Smooth muscle cell (in vitro differentiated cells): ENCODE measurements at regions not wholly inside any gene's neighbourhood (a gene's known extent, or its start where the extent isn't known, plus 50 kb on each side); places are given as distances from the start of the nearest gene placed in this dataset.

Experiments
- DNase-seq: peaks from one replicate; lab custom pipeline; 2025; ENCODE audit not compliant: unreplicated experiment; lab: John Stamatoyannopoulos, UW
- H2AFZ ChIP-seq: fragments of 200-600 bp; sonication (generic); 2 replicates; pipeline ENCODE4 v1.6.0; 2016; ENCODE audit warnings: antibody characterized with exemption, low read depth, mild to moderate bottlenecking
- H3F3A ChIP-seq: fragments of 200-600 bp; sonication (generic); 2 replicates; pipeline ENCODE4 v1.6.0; 2017; ENCODE audit warnings: antibody characterized with exemption, low read depth
- H3K27ac ChIP-seq: fragments of 200-600 bp; sonication (generic); 2 replicates; pipeline ENCODE4 v1.5.1; 2016; ENCODE audit warnings: low read depth, mild to moderate bottlenecking
- H3K27me3 ChIP-seq: fragments of 200-600 bp; sonication (generic); 2 replicates; pipeline ENCODE4 v1.6.1; 2016; ENCODE audit warnings: low read depth, mild to moderate bottlenecking
- H3K36me3 ChIP-seq: fragments of 200-600 bp; sonication (generic); 2 replicates; pipeline ENCODE4 v1.5.1; 2016; ENCODE audit warnings: low read depth
- H3K4me1 ChIP-seq: fragments of 200-600 bp; sonication (generic); 2 replicates; pipeline ENCODE4 v1.5.1; 2016; ENCODE audit warnings: low read depth
- H3K4me2 ChIP-seq: fragments of 200-600 bp; sonication (generic); 2 replicates; pipeline ENCODE4 v1.6.0; 2016; ENCODE audit warnings: mild to moderate bottlenecking
- H3K4me3 ChIP-seq: fragments of 200-600 bp; sonication (generic); 2 replicates; pipeline ENCODE4 v1.5.1; 2016; ENCODE audit warnings: mild to moderate bottlenecking
- H3K79me2 ChIP-seq: fragments of 200-600 bp; sonication (generic); 2 replicates; pipeline ENCODE4 v1.6.0; 2016; ENCODE audit warnings: low read depth, mild to moderate bottlenecking
- H3K9ac ChIP-seq: fragments of 200-600 bp; sonication (generic); 2 replicates; pipeline ENCODE4 v1.6.0; 2016; ENCODE audit warnings: low read depth
- H3K9me3 ChIP-seq: fragments of 200-600 bp; sonication (generic); replicated peaks from 2 replicates; pipeline ENCODE4 v1.5.1; 2016; ENCODE audit warnings: low read depth
- H4K20me1 ChIP-seq: fragments of 200-600 bp; sonication (generic); 2 replicates; pipeline ENCODE4 v1.6.0; 2016; ENCODE audit warnings: low read depth
- WGBS: methylation state at CpG from one replicate; pipeline ENCODE4 v1.1.7; 2016; ENCODE audit warnings: low lambda C conversion rate; 5-methylcytosine and 5-hydroxymethylcytosine counted together
- TF ChIP-seq, protein P1 (sequence below): fragments of 200-600 bp; sonication (generic); IDR thresholded peaks from 2 replicates; pipeline ENCODE4 v1.5.1; 2017; ENCODE audit warnings: borderline replicate concordance, mild to moderate bottlenecking, antibody characterized with exemption; ENCODE audit not compliant: insufficient read depth, poor library complexity, severe bottlenecking

DNA sequence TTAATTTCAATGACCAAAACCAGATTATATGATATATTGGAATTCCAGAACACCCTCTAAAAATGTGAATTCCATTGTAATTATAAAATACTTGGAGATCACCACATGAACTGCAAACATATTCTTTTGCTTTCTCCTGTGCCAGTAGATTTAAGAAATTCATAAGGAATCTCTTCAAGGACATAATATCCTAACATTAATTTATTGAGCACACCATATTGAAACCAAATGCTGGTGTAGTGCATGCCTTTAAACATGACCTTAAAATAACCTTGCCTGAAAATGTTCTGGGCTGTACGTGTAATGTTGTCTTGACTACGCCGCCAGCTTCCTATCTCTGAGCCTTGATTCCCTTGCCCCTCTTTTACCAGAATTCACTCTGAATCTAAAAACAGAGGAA is 205.0 kb upstream of the ACTBL2 start:
- H4K20me1 ChIP-seq, result no peaks in the 10 kb centered on the region
- TF ChIP-seq, protein P1, sequence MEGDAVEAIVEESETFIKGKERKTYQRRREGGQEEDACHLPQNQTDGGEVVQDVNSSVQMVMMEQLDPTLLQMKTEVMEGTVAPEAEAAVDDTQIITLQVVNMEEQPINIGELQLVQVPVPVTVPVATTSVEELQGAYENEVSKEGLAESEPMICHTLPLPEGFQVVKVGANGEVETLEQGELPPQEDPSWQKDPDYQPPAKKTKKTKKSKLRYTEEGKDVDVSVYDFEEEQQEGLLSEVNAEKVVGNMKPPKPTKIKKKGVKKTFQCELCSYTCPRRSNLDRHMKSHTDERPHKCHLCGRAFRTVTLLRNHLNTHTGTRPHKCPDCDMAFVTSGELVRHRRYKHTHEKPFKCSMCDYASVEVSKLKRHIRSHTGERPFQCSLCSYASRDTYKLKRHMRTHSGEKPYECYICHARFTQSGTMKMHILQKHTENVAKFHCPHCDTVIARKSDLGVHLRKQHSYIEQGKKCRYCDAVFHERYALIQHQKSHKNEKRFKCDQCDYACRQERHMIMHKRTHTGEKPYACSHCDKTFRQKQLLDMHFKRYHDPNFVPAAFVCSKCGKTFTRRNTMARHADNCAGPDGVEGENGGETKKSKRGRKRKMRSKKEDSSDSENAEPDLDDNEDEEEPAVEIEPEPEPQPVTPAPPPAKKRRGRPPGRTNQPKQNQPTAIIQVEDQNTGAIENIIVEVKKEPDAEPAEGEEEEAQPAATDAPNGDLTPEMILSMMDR, result no peak
- H2AFZ ChIP-seq, result peak overlapping the region; percentile 30
- peaks cover 11% of the 10 kb centered on the region for H3K4me1 ChIP-seq
- H3K9me3 ChIP-seq, result no peaks in the 10 kb centered on the region
- H3K36me3 ChIP-seq, result no peaks in the 10 kb centered on the region
- H3K4me2 ChIP-seq, result no peak overlapping the region
- H3K79me2 ChIP-seq, result no peaks in the 10 kb centered on the region
- peaks cover 11% of the 10 kb centered on the region for H3F3A ChIP-seq
- no peak overlapping the region for H3K27ac ChIP-seq
- H3K27me3 ChIP-seq, result no peaks in the 10 kb centered on the region
- DNase-seq, result no peak
- H3K4me3 ChIP-seq, result no peak overlapping the region
- 92% methylated on average over 3 of the region's 3 CpGs for WGBS
- H3K9ac ChIP-seq, result no peak overlapping the region

DNA sequence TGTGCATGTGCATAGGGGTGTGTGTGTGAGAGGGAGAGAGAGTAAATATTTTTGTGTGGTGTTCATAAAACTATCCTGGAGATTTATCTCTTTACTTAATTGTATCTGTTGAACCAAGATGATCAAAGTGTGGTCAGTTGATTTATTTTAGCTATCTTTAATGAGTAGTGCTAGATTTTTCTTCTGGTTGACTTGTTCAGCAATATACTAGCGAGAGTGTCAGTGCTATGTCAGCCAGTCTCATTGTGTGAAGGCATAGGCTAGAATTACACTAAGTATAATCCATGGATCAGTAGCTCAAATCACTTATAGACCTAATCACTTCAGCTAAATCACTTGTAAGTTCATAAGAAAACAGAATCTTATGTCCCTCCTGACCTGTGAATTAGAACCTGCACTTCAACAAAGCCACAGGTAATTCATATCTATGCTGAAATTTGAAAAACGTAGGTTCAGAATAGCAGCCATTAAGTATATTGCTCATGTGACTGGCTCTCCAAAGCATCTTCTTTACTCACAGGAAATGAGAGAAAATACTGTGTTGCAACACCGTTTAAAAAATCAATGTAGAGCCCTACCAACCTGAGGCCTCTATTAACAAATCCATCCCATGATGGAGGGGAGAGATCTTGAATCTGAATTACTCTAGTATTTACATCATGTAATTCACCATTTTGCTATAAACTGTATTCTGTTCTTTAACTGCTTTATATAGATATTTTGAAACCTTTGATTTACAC is 203.1 kb upstream of the ACTBL2 start:
- TF ChIP-seq, protein P1, result no peak
- Histone ChIP-seq H4K20me1 (no peaks in the 10 kb centered on the region), H3K4me1 (peaks cover 3% of the 10 kb centered on the region), H3K9ac (no peak overlapping the region), H2AFZ (no peak overlapping the region), H3K4me3 (no peak overlapping the region), H3K79me2 (no peaks in the 10 kb centered on the region), H3K27ac (no peak overlapping the region), H3K27me3 (no peaks in the 10 kb centered on the region), H3K4me2 (no peak overlapping the region), H3F3A (no peaks in the 10 kb centered on the region), H3K36me3 (no peaks in the 10 kb centered on the region), H3K9me3 (no peaks in the 10 kb centered on the region)
- no peak for DNase-seq
- 88% methylated on average over 3 of the region's 3 CpGs for WGBS

DNA sequence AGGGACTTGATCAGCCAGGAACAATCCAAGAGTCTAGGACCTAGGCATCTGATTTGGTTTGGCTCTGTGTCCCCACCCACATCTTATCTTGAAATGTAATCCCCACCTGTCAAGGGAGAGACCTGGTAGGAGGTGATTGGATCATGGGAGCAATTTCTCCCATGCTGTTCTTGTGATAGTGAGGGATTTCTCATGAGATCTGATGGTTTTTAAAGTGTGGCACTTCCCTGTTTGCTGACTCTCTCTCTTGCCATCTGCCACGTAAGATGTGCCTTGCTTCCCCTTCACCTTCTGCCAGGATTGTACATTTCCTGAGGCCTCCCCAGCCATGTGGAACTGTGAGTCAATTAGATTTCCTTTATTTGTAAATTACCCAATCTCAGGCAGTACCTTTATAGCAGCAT is 201.7 kb upstream of the ACTBL2 start:
- no peak overlapping the region for H3K4me2 ChIP-seq
- no peak overlapping the region for H3K4me3 ChIP-seq
- H4K20me1 ChIP-seq, result no peaks in the 10 kb centered on the region
- no peak overlapping the region for H3K27ac ChIP-seq
- DNase-seq, result no peak
- no peaks in the 10 kb centered on the region for H3K27me3 ChIP-seq
- no peaks in the 10 kb centered on the region for H3K9me3 ChIP-seq
- no peaks in the 10 kb centered on the region for H3K79me2 ChIP-seq
- H3K9ac ChIP-seq, result no peak overlapping the region
- H3K4me1 ChIP-seq, result no peaks in the 10 kb centered on the region
- 100% methylated on average over 1 of the region's 1 CpG for WGBS
- no peaks in the 10 kb centered on the region for H3K36me3 ChIP-seq
- no peak overlapping the region for H2AFZ ChIP-seq
- H3F3A ChIP-seq, result no peaks in the 10 kb centered on the region
- TF ChIP-seq, protein P1, result no peak

DNA sequence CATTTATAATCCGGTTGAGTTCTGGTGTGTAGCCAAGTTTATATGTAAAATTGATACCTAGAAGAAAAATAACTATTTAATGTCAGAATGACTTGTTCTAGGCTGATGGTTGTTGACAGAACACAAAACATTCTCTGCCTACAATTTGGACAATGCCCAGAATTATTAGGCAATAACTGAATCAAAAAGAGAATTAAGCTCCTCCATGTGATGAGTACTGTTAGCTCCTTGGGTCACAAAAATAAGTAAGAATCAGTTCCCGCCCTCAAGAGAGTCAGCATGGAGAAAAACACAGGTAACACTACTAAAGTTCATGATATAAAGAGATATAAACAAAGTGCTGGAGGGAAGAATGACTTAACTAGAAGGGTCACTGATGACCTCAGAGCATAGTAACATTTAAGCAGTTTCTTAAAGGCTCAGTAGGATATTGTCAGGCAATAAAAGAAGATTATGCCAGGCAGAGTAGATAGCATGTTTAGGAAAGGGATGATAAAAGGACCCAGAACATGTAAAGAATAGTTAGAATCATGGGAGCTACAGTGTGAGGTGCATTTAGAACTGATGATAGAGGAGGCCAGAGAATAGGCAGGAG is 200.5 kb upstream of the ACTBL2 start:
- H3K4me3 ChIP-seq, result no peak overlapping the region
- H4K20me1 ChIP-seq, result no peaks in the 10 kb centered on the region
- DNase-seq, result no peak
- no peak overlapping the region for H3K9ac ChIP-seq
- H3K4me1 ChIP-seq, result no peaks in the 10 kb centered on the region
- no peak overlapping the region for H2AFZ ChIP-seq
- no peaks in the 10 kb centered on the region for H3K36me3 ChIP-seq
- WGBS, result 95% methylated on average over 2 of the region's 2 CpGs
- no peaks in the 10 kb centered on the region for H3K27me3 ChIP-seq
- no peak overlapping the region for H3K4me2 ChIP-seq
- no peak overlapping the region for H3K27ac ChIP-seq
- no peaks in the 10 kb centered on the region for H3K79me2 ChIP-seq
- TF ChIP-seq, protein P1, result no peak
- no peaks in the 10 kb centered on the region for H3K9me3 ChIP-seq
- H3F3A ChIP-seq, result no peaks in the 10 kb centered on the region
